Glutamatergic neuron (in vitro differentiated cells): ENCODE measurements at regions not wholly inside any gene's neighbourhood (a gene's known extent, or its start where the extent isn't known, plus 50 kb on each side); places are given as distances from the start of the nearest gene placed in this dataset.

Source experiments
- DNase-seq: peaks from one replicate; pipeline ENCODE4 v3.0.0; 2022
- H3K27ac Mint-ChIP-seq: one replicate; pipeline ENCODE4 v1.8.0; 2020; ENCODE audit warnings: mild to moderate bottlenecking, mixed read lengths, inconsistent platforms; ENCODE audit not compliant: unreplicated experiment
- H3K27me3 Mint-ChIP-seq: one replicate; pipeline ENCODE4 v1.8.0; 2020; ENCODE audit warnings: mild to moderate bottlenecking, moderate library complexity, mixed read lengths, inconsistent platforms; ENCODE audit not compliant: unreplicated experiment
- H3K36me3 Mint-ChIP-seq: one replicate; pipeline ENCODE4 v1.8.0; 2020; ENCODE audit warnings: mild to moderate bottlenecking, mixed read lengths, inconsistent platforms; ENCODE audit not compliant: unreplicated experiment
- H3K4me1 Mint-ChIP-seq: one replicate; pipeline ENCODE4 v1.8.0; 2020; ENCODE audit warnings: mild to moderate bottlenecking, low read depth, mixed read lengths, inconsistent platforms; ENCODE audit not compliant: unreplicated experiment
- H3K4me3 Mint-ChIP-seq: one replicate; pipeline ENCODE4 v1.8.0; 2020; ENCODE audit warnings: mild to moderate bottlenecking, mixed read lengths, inconsistent platforms; ENCODE audit not compliant: unreplicated experiment
- H3K9me3 Mint-ChIP-seq: one replicate; pipeline ENCODE4 v1.8.0; 2020; ENCODE audit warnings: mild to moderate bottlenecking, moderate library complexity, mixed read lengths, inconsistent platforms; ENCODE audit not compliant: unreplicated experiment
- CTCF ChIP-seq: fragments of 200-600 bp; sonication (generic); IDR thresholded peaks from one replicate; pipeline ENCODE4 v1.5.0; 2021; ENCODE audit not compliant: partially characterized antibody, unreplicated experiment

- Mint-ChIP-seq H3K27ac (no peak overlapping the region), H3K36me3 (no peaks in the 10 kb centered on the region), H3K4me3 (no peak overlapping the region), H3K4me1 (no peaks in the 10 kb centered on the region), H3K9me3 (no peaks in the 10 kb centered on the region), H3K27me3 (no peaks in the 10 kb centered on the region)
- TF ChIP-seq CTCF, result no peak
- DNase-seq, result no peak
Measured at GRCh38 chr5:52190737-52191136, 597.0 kb upstream of the ITGA1 start.

DNA sequence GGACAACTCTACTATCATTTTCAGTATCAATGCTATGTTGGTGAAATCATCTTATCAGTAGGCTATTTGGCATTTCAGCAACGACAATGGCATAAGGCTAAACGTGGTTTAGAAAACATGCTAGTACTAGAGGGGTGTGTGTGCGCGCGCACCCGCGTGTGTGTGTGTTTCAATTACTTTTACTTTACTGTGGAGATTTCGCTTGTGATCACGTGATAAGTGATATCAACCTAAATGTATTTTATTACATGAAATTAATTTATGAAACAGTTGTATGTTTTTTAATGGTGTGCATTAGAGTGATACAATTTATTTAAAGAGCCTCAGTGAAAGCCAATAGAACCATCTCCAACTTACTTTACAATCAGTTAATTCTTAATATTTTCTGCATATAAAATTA lies 587.9 kb upstream of the ITGA1 start:
- H3K4me3 Mint-ChIP-seq, result no peak overlapping the region
- H3K4me1 Mint-ChIP-seq, result peaks cover 2% of the 10 kb centered on the region
- no peak overlapping the region for H3K27ac Mint-ChIP-seq
- no peak for DNase-seq
- no peaks in the 10 kb centered on the region for H3K27me3 Mint-ChIP-seq
- TF ChIP-seq CTCF, result no peak
- H3K9me3 Mint-ChIP-seq, result no peaks in the 10 kb centered on the region
- H3K36me3 Mint-ChIP-seq, result no peaks in the 10 kb centered on the region

- no peaks in the 10 kb centered on the region for H3K27me3 Mint-ChIP-seq
- no peaks in the 10 kb centered on the region for H3K4me1 Mint-ChIP-seq
- TF ChIP-seq CTCF, result no peak
- H3K4me3 Mint-ChIP-seq, result no peak overlapping the region
- no peaks in the 10 kb centered on the region for H3K36me3 Mint-ChIP-seq
- DNase-seq, result no peak
- no peak overlapping the region for H3K27ac Mint-ChIP-seq
- H3K9me3 Mint-ChIP-seq, result no peaks in the 10 kb centered on the region
Measured at GRCh38 chr5:52202256-52202655, 585.5 kb upstream of the ITGA1 start.

GRCh38 chr5:52204310-52204709 lies 583.4 kb upstream of the ITGA1 start:
- H3K27me3 Mint-ChIP-seq, result no peaks in the 10 kb centered on the region
- TF ChIP-seq CTCF, result no peak
- H3K27ac Mint-ChIP-seq, result no peak overlapping the region
- H3K4me3 Mint-ChIP-seq, result no peak overlapping the region
- no peaks in the 10 kb centered on the region for H3K9me3 Mint-ChIP-seq
- no peaks in the 10 kb centered on the region for H3K36me3 Mint-ChIP-seq
- no peaks in the 10 kb centered on the region for H3K4me1 Mint-ChIP-seq
- DNase-seq, result no peak
